ENCODE measurements at regions not wholly inside any gene's neighbourhood (a gene's known extent, or its start where the extent isn't known, plus 50 kb on each side); places are given as distances from the start of the nearest gene placed in this dataset.

DNA sequence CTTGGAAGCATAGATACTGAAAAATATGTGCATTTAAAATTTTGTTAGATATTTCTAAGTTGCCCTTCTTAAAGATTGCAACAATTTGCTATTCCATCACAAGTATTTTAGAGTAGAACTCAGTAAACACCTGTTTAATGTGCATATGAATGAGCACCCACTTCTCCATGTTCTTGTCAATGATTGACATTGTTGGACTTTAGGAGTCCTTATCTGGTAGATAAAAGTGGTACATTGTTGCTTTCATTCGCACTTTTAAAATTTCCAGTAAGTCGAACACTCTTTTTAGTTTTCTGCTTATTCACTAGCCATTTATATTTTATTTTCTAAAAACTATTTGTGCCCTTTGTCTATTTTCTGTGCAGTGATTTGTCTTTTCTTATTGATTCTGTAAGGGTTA lies 478.3 kb downstream of the SOX2 start:
- Histone ChIP-seq H3K4me3 (ENCODE audit: insufficient read depth, low read depth, low read length, poor library complexity, severe bottlenecking) (no peak overlapping the region), H3K36me3 (ENCODE audit: control insufficient read depth, insufficient read depth, low read length) (no peaks in the 10 kb centered on the region), H3K4me1 (ENCODE audit: control insufficient read depth, insufficient read depth, low read length, poor library complexity, severe bottlenecking) (no peaks in the 10 kb centered on the region), H3K27me3 (replicated peaks; ENCODE audit: control insufficient read depth, insufficient read depth, low read length, poor library complexity, severe bottlenecking) (no peaks in the 10 kb centered on the region), H3K27ac (ENCODE audit: insufficient read depth, low read length, poor library complexity, severe bottlenecking) (no peak overlapping the region), H3K9me3 (ENCODE audit: control insufficient read depth, low read length) (no peaks in the 10 kb centered on the region)
- DNase-seq = no peak

DNA sequence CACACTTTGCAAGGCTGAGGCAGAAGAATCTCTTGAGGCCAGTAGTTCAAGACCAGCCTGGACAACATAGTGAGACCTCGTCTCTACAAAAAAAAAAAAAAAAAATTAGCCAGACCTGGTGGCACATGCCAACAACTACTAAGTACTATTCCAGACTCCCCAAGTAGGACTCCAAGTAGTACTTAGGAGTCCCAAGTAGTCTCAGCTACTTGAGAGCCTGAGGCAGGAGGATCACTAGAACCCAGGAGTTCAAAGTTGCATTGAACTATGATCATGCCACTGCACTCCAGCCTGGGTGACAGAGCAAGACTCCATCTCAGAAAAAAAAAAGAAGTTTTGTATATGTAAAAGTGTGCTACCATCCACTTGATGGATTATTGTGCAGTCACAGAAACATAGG lies 486.6 kb downstream of the SOX2 start:
- H3K36me3 ChIP-seq (ENCODE audit: control insufficient read depth, insufficient read depth, low read length) = no peaks in the 10 kb centered on the region

GRCh38 chr3:182201456-182202168 lies 489.9 kb downstream of the SOX2 start:
- H3K27ac ChIP-seq (ENCODE audit: insufficient read depth, low read length, poor library complexity, severe bottlenecking) = no peak overlapping the region

More for the DNA sequence above, 486.6 kb downstream of the SOX2 start:
- no peak overlapping the region for H3K4me3 ChIP-seq (ENCODE audit: insufficient read depth, low read depth, low read length, poor library complexity, severe bottlenecking)
- H3K4me1 ChIP-seq (ENCODE audit: control insufficient read depth, insufficient read depth, low read length, poor library complexity, severe bottlenecking) = no peaks in the 10 kb centered on the region
- no peak overlapping the region for H3K27ac ChIP-seq (ENCODE audit: insufficient read depth, low read length, poor library complexity, severe bottlenecking)
- no peak for DNase-seq
- H3K27me3 ChIP-seq (replicated peaks; ENCODE audit: control insufficient read depth, insufficient read depth, low read length, poor library complexity, severe bottlenecking) = no peaks in the 10 kb centered on the region
- no peaks in the 10 kb centered on the region for H3K9me3 ChIP-seq (ENCODE audit: control insufficient read depth, low read length)

DNA sequence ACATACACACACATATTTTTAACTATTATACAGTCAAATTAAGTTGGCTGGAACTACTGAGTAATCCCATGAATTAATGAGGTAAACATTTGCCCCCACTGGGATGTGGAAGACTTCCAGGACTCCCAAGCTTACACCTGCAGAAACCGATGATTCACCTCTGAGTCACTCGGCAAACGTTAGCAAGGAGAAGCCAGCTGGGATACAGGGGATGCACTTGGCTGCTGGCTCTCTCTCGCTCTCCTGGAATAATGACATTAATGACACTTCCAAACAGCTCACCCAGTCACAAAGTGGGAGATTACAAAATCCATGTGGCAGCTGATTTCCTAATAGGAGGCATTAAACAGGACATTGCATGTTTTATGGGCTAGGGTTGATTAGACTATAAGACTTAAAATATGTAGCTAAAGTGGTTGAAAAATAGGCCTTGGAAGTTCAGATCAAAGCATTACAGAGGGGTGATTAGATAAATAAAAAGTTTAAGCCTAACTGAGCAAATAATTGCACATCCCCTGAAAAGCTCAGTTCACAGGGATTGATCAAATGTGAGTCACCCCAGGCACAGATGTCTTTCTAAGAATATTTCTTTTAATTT lies 500.9 kb downstream of the SOX2 start:
- no peak overlapping the region for H3K4me3 ChIP-seq (ENCODE audit: insufficient read depth, low read depth, low read length, poor library complexity, severe bottlenecking)
- no peaks in the 10 kb centered on the region for H3K4me1 ChIP-seq (ENCODE audit: control insufficient read depth, insufficient read depth, low read length, poor library complexity, severe bottlenecking)
- H3K9me3 ChIP-seq (ENCODE audit: control insufficient read depth, low read length) = no peaks in the 10 kb centered on the region
- DNase-seq = no peak
- no peaks in the 10 kb centered on the region for H3K36me3 ChIP-seq (ENCODE audit: control insufficient read depth, insufficient read depth, low read length)
- no peaks in the 10 kb centered on the region for H3K27me3 ChIP-seq (replicated peaks; ENCODE audit: control insufficient read depth, insufficient read depth, low read length, poor library complexity, severe bottlenecking)
- H3K27ac ChIP-seq (ENCODE audit: insufficient read depth, low read length, poor library complexity, severe bottlenecking) = no peak overlapping the region

More at GRCh38 chr3:182201456-182202168, 489.9 kb downstream of the SOX2 start:
- H3K27me3 ChIP-seq (replicated peaks; ENCODE audit: control insufficient read depth, insufficient read depth, low read length, poor library complexity, severe bottlenecking) = no peaks in the 10 kb centered on the region
- no peaks in the 10 kb centered on the region for H3K9me3 ChIP-seq (ENCODE audit: control insufficient read depth, low read length)
- no peak overlapping the region for H3K4me3 ChIP-seq (ENCODE audit: insufficient read depth, low read depth, low read length, poor library complexity, severe bottlenecking)
- no peaks in the 10 kb centered on the region for H3K4me1 ChIP-seq (ENCODE audit: control insufficient read depth, insufficient read depth, low read length, poor library complexity, severe bottlenecking)
- DNase-seq = no peak
- H3K36me3 ChIP-seq (ENCODE audit: control insufficient read depth, insufficient read depth, low read length) = no peaks in the 10 kb centered on the region

DNA sequence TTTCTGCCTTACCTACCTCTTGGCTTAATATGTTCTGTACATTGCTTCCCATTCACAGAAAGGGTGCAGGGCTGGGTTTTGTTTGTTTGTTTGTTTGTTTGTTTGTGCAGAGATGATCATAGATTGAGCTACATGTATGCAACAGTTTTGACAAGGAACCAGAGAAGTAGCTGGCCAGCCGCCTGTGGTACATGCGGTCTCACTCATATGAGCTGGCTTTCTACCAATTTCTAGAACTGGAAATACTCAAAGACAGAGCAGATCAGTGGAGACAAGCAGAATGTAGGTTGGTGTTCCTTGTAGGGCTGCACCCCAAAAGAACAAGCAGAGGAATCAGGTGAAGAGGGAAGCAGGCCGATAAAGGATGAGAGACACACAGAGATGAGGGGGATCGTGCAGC lies 502.7 kb downstream of the SOX2 start:
- H3K4me3 ChIP-seq (ENCODE audit: insufficient read depth, low read depth, low read length, poor library complexity, severe bottlenecking) = no peak overlapping the region
- H3K9me3 ChIP-seq (ENCODE audit: control insufficient read depth, low read length) = no peaks in the 10 kb centered on the region
- H3K27me3 ChIP-seq (replicated peaks; ENCODE audit: control insufficient read depth, insufficient read depth, low read length, poor library complexity, severe bottlenecking) = no peaks in the 10 kb centered on the region
- H3K27ac ChIP-seq (ENCODE audit: insufficient read depth, low read length, poor library complexity, severe bottlenecking) = no peak overlapping the region
- H3K4me1 ChIP-seq (ENCODE audit: control insufficient read depth, insufficient read depth, low read length, poor library complexity, severe bottlenecking) = no peaks in the 10 kb centered on the region
- no peak for DNase-seq
- no peaks in the 10 kb centered on the region for H3K36me3 ChIP-seq (ENCODE audit: control insufficient read depth, insufficient read depth, low read length)

- DNase-seq = no peak
- Histone ChIP-seq H3K36me3 (ENCODE audit: control insufficient read depth, insufficient read depth, low read length) (no peaks in the 10 kb centered on the region), H3K27ac (ENCODE audit: insufficient read depth, low read length, poor library complexity, severe bottlenecking) (no peak overlapping the region), H3K4me3 (ENCODE audit: insufficient read depth, low read depth, low read length, poor library complexity, severe bottlenecking) (no peak overlapping the region), H3K9me3 (ENCODE audit: control insufficient read depth, low read length) (no peaks in the 10 kb centered on the region), H3K4me1 (ENCODE audit: control insufficient read depth, insufficient read depth, low read length, poor library complexity, severe bottlenecking) (no peaks in the 10 kb centered on the region), H3K27me3 (replicated peaks; ENCODE audit: control insufficient read depth, insufficient read depth, low read length, poor library complexity, severe bottlenecking) (no peaks in the 10 kb centered on the region)
These were observed 504.2 kb downstream of the SOX2 start for GRCh38 chr3:182215881-182216280.

DNA sequence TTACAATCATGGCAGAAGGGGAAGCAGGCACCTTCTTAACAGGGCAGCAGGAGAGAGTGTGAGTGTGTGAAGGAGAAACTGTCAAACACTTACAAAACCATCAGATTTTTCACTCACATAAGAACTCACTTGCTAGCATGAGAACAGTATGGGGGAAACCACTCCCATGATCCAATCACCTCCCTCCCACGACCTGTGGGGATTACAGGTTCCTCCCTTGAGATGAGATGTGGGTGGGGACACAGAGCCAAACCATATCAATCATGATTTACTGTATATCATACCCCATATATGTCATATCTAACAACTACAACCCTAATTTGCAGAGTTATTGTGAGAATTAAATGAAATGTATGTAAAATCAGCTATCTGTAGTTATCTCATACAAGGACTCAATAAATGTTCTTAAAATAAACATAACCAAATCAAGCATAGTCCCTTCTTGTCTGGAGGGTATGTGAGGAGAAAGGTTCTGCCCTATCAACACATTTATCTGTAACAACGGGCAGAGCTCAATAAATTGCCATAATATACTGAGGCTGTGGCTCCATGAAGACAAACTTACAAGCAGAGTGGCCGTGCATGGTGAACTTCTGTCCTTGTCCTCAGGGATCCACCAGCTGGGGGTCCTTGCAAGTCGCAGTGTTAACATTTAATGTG lies 504.7 kb downstream of the SOX2 start:
- Histone ChIP-seq H3K4me3 (ENCODE audit: insufficient read depth, low read depth, low read length, poor library complexity, severe bottlenecking) (no peak overlapping the region), H3K9me3 (ENCODE audit: control insufficient read depth, low read length) (no peaks in the 10 kb centered on the region), H3K27me3 (replicated peaks; ENCODE audit: control insufficient read depth, insufficient read depth, low read length, poor library complexity, severe bottlenecking) (no peaks in the 10 kb centered on the region)

DNA sequence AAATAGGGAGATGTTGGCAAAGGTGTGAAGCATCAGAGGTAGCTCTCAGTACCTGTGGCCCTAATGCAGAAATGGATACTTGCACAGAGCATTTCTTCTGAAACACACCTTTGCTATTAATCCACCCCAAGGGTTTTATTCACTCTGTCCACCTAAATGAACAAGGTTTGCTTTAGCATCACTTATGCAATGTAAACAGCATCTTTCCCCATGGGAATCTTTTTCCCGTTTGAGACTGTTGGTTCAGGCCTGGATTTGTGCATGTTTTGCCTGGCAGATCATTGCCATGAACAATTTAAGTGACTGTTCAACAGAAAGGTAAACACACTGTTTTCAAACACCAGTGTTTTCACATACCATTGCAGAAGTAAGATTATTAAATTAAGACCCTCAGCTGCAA lies 508.3 kb downstream of the SOX2 start:
- DNase-seq = no peak
- H3K4me1 ChIP-seq (ENCODE audit: control insufficient read depth, insufficient read depth, low read length, poor library complexity, severe bottlenecking) = no peaks in the 10 kb centered on the region
- H3K9me3 ChIP-seq (ENCODE audit: control insufficient read depth, low read length) = no peaks in the 10 kb centered on the region
- H3K27ac ChIP-seq (ENCODE audit: insufficient read depth, low read length, poor library complexity, severe bottlenecking) = no peak overlapping the region
- H3K36me3 ChIP-seq (ENCODE audit: control insufficient read depth, insufficient read depth, low read length) = no peaks in the 10 kb centered on the region
- no peaks in the 10 kb centered on the region for H3K27me3 ChIP-seq (replicated peaks; ENCODE audit: control insufficient read depth, insufficient read depth, low read length, poor library complexity, severe bottlenecking)
- no peak overlapping the region for H3K4me3 ChIP-seq (ENCODE audit: insufficient read depth, low read depth, low read length, poor library complexity, severe bottlenecking)

More for the DNA sequence above, 504.7 kb downstream of the SOX2 start:
- H3K36me3 ChIP-seq (ENCODE audit: control insufficient read depth, insufficient read depth, low read length) = no peaks in the 10 kb centered on the region
- H3K4me1 ChIP-seq (ENCODE audit: control insufficient read depth, insufficient read depth, low read length, poor library complexity, severe bottlenecking) = no peaks in the 10 kb centered on the region
- H3K27ac ChIP-seq (ENCODE audit: insufficient read depth, low read length, poor library complexity, severe bottlenecking) = no peak overlapping the region
- DNase-seq = no peak

DNA sequence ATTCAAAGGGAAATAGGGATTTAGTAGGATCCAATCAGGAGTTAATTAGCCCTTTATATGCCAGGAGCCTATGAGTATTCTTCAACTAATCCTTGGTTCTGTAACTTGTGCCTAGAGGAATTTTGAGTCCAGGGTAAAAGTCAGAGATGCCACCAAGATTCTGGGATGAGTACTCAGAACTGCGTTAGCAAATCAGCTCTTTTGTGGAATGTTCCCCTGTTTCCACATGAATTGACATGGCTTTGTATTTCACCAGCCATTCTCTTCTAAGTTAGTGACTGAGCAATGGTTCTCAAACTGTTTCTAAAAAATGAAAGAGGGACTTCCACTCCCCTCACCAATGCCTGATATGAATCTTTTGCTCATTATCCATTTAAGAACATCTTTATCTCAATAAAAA lies 508.7 kb downstream of the SOX2 start:
- no peak overlapping the region for H3K4me3 ChIP-seq (ENCODE audit: insufficient read depth, low read depth, low read length, poor library complexity, severe bottlenecking)
- H3K9me3 ChIP-seq (ENCODE audit: control insufficient read depth, low read length) = no peaks in the 10 kb centered on the region
- no peaks in the 10 kb centered on the region for H3K4me1 ChIP-seq (ENCODE audit: control insufficient read depth, insufficient read depth, low read length, poor library complexity, severe bottlenecking)
- no peak for DNase-seq
- no peaks in the 10 kb centered on the region for H3K27me3 ChIP-seq (replicated peaks; ENCODE audit: control insufficient read depth, insufficient read depth, low read length, poor library complexity, severe bottlenecking)
- H3K36me3 ChIP-seq (ENCODE audit: control insufficient read depth, insufficient read depth, low read length) = no peaks in the 10 kb centered on the region
- no peak overlapping the region for H3K27ac ChIP-seq (ENCODE audit: insufficient read depth, low read length, poor library complexity, severe bottlenecking)

GRCh38 chr3:182226995-182227394 lies 515.3 kb downstream of the SOX2 start:
- Histone ChIP-seq H3K36me3 (ENCODE audit: control insufficient read depth, insufficient read depth, low read length) (no peaks in the 10 kb centered on the region), H3K9me3 (ENCODE audit: control insufficient read depth, low read length) (no peaks in the 10 kb centered on the region), H3K27me3 (replicated peaks; ENCODE audit: control insufficient read depth, insufficient read depth, low read length, poor library complexity, severe bottlenecking) (no peaks in the 10 kb centered on the region), H3K4me1 (ENCODE audit: control insufficient read depth, insufficient read depth, low read length, poor library complexity, severe bottlenecking) (no peaks in the 10 kb centered on the region), H3K4me3 (ENCODE audit: insufficient read depth, low read depth, low read length, poor library complexity, severe bottlenecking) (no peak overlapping the region), H3K27ac (ENCODE audit: insufficient read depth, low read length, poor library complexity, severe bottlenecking) (no peak overlapping the region)
- DNase-seq = no peak
